PC-3 (cell line): ENCODE measurements at regions not wholly inside any gene's neighbourhood (a gene's known extent, or its start where the extent isn't known, plus 50 kb on each side); places are given as distances from the start of the nearest gene placed in this dataset.

Experiments used
- EZH2phosphoT487 ChIP-seq: fragments of 300-600 bp; sonication (generic); IDR thresholded peaks from 2 replicates; pipeline ENCODE4 v1.6.1; 2018; ENCODE audit warnings: mild to moderate bottlenecking, antibody characterized with exemption, low read length, borderline replicate concordance
- TF ChIP-seq, protein P1 (sequence below): fragments of 300-600 bp; sonication (generic); conservative IDR thresholded peaks from 2 replicates; pipeline ENCODE4 v1.5.1; 2017; ENCODE audit warnings: antibody characterized with exemption, low read depth, mild to moderate bottlenecking, low read length

DNA sequence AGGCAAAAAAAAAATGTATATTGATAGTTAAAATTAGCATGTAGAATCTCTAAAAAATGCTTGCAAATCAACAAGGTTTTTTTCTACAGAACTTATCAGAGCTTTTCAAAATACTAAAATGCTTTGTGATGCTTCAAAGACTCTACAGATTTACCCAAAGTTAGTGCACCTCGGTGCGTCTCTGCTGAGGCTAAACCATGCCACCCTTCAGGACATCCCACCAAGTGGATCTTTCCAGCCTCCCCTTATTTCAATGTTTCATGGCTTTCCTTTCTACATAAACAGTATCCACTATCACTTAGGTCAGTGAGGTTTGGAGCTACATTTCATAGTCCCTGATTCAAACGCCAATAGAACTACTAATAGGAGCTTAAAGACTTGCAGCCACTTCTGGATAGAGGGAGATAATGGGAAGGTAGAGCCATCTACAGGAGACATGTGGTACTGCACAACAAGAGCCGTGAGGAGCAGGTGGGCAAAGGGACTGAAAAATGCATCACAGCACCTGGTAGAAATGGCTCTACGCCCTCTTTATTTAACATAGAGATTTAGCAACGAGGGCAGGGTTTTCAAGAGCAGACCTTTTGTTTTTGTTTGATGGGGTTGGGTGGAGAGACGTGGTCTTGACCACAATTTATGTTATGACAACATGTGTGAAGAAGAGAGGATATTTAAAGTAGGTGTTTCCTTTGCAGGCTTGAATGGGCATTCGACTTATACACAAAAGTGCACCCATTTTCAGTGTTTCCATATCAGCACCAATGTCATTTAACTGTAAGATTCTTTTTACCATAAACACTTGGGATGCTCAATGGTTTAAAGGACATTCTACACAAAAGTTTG is 56.1 kb upstream of the SLC35G4 start:
- TF ChIP-seq EZH2phosphoT487, result no peak
- TF ChIP-seq, protein P1, sequence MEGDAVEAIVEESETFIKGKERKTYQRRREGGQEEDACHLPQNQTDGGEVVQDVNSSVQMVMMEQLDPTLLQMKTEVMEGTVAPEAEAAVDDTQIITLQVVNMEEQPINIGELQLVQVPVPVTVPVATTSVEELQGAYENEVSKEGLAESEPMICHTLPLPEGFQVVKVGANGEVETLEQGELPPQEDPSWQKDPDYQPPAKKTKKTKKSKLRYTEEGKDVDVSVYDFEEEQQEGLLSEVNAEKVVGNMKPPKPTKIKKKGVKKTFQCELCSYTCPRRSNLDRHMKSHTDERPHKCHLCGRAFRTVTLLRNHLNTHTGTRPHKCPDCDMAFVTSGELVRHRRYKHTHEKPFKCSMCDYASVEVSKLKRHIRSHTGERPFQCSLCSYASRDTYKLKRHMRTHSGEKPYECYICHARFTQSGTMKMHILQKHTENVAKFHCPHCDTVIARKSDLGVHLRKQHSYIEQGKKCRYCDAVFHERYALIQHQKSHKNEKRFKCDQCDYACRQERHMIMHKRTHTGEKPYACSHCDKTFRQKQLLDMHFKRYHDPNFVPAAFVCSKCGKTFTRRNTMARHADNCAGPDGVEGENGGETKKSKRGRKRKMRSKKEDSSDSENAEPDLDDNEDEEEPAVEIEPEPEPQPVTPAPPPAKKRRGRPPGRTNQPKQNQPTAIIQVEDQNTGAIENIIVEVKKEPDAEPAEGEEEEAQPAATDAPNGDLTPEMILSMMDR, result peak; percentile 92
